ENCODE measurements at regions not wholly inside any gene's neighbourhood (a gene's known extent, or its start where the extent isn't known, plus 50 kb on each side); places are given as distances from the start of the nearest gene placed in this dataset.

DNA sequence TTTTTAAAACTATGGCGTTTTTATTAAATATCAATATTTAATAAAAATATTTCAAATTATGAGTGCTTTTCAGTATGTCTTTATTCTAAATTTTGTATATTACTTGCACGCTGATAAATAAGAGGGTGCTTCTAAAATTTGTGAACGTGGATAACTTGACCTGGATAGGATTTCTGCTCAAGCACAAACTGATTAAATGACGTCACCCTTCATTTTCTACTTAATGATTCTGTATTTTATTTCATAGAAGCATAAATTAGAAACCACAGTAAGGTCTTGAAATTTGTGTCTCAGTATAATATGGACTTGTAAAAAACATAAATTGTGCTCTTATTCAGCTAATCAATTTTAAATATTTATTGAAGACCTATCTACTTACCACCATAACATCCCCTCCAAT lies 903.7 kb downstream of the ROBO2 start:
- TF ChIP-seq, protein P1, sequence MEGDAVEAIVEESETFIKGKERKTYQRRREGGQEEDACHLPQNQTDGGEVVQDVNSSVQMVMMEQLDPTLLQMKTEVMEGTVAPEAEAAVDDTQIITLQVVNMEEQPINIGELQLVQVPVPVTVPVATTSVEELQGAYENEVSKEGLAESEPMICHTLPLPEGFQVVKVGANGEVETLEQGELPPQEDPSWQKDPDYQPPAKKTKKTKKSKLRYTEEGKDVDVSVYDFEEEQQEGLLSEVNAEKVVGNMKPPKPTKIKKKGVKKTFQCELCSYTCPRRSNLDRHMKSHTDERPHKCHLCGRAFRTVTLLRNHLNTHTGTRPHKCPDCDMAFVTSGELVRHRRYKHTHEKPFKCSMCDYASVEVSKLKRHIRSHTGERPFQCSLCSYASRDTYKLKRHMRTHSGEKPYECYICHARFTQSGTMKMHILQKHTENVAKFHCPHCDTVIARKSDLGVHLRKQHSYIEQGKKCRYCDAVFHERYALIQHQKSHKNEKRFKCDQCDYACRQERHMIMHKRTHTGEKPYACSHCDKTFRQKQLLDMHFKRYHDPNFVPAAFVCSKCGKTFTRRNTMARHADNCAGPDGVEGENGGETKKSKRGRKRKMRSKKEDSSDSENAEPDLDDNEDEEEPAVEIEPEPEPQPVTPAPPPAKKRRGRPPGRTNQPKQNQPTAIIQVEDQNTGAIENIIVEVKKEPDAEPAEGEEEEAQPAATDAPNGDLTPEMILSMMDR (conservative IDR thresholded peaks at IDR 0.05; ENCODE audit: low read length) = no peak
- TF ChIP-seq EZH2phosphoT487 (IDR thresholded peaks at IDR 0.05; ENCODE audit: borderline replicate concordance, low read depth, low read length) = no peak
